Vagina (tissue), 2 donors: ENCODE measurements at regions not wholly inside any gene's neighbourhood (a gene's known extent, or its start where the extent isn't known, plus 50 kb on each side); places are given as distances from the start of the nearest gene placed in this dataset.

Source experiments
- CTCF ChIP-seq, 3 experiments: fragments of 450-650 bp in 2 of 3; fragments of 200-600 bp in 1 of 3; sonication (generic) in 1 of 3; IDR thresholded peaks; one replicate each; pipeline ENCODE4 v1.5.1; 2017 to 2019; ENCODE audit warnings: antibody characterized with exemption in 3 of 3, mild to moderate bottlenecking in 2 of 3, moderate library complexity in 2 of 3
- POLR2A ChIP-seq, 2 donors: fragments of 450-650 bp; IDR thresholded peaks; one replicate each; pipeline ENCODE4 v1.6.1; 2017; ENCODE audit warnings: antibody characterized with exemption in 2 of 2, mild to moderate bottlenecking in 2 of 2, moderate library complexity in 2 of 2
- POLR2AphosphoS5 ChIP-seq, 2 donors: sonication (generic); formaldehyde crosslinking; IDR thresholded peaks; one replicate each; pipeline ENCODE4 v1.9.0; 2017; ENCODE audit warnings: antibody characterized with exemption in 2 of 2, mild to moderate bottlenecking in 2 of 2, low read depth in 1 of 2; ENCODE audit not compliant: insufficient read depth in 1 of 2

- no peak for TF ChIP-seq CTCF (IDR thresholded peaks at IDR 0.05)
- TF ChIP-seq POLR2A (IDR thresholded peaks at IDR 0.05), result no peak
- TF ChIP-seq POLR2AphosphoS5 (IDR thresholded peaks at IDR 0.05; ENCODE audit: insufficient read depth in 1 of 2, low read depth in 1 of 2), result no peak
These were observed 729.3 kb upstream of the AUTS2 start for GRCh38 chr7:68868978-68869377.
